Pons (tissue), 1 donor: ENCODE measurements at regions not wholly inside any gene's neighbourhood (a gene's known extent, or its start where the extent isn't known, plus 50 kb on each side); places are given as distances from the start of the nearest gene placed in this dataset.
A peak's percentile ranks its signal among the peaks of the same experiment; 100 is the strongest.

Source experiments
- DNase-seq: peaks from one replicate; pipeline ENCODE4 v3.0.0-alpha.2; 2016; ENCODE audit warnings: low spot score

- DNase-seq, result no peak
Measured at GRCh38 chr16:8374586-8375231, 215.6 kb downstream of the TMEM114 start.

GRCh38 chr16:8373676-8374431 is 216.5 kb downstream of the TMEM114 start:
- no peak for DNase-seq

GRCh38 chr16:8372141-8372540 is 218.2 kb downstream of the TMEM114 start:
- no peak for DNase-seq

GRCh38 chr16:8370374-8371270 is 219.7 kb downstream of the TMEM114 start:
- DNase-seq, result peak; percentile 1

- DNase-seq, result no peak
Measured at GRCh38 chr16:8358937-8359336, 231.4 kb downstream of the TMEM114 start.

- peak; percentile 38 for DNase-seq
Measured at GRCh38 chr16:8355675-8356074, 234.6 kb downstream of the TMEM114 start.

GRCh38 chr16:8346294-8346693 is 244.0 kb downstream of the TMEM114 start:
- DNase-seq, result no peak

- DNase-seq, result no peak
Measured at GRCh38 chr16:8342276-8342675, 248.0 kb downstream of the TMEM114 start.

GRCh38 chr16:8330761-8331160 is 259.6 kb downstream of the TMEM114 start:
- DNase-seq, result no peak

- DNase-seq, result no peak
Measured at GRCh38 chr16:8326232-8326631, 264.1 kb downstream of the TMEM114 start.

GRCh38 chr16:8323153-8323552 is 267.2 kb downstream of the TMEM114 start:
- no peak for DNase-seq

- no peak for DNase-seq
Measured at GRCh38 chr16:8320131-8320530, 270.2 kb downstream of the TMEM114 start.

- no peak for DNase-seq
Measured at GRCh38 chr16:8310816-8311215, 279.5 kb downstream of the TMEM114 start.

GRCh38 chr16:8310323-8310722 is 280.0 kb downstream of the TMEM114 start:
- DNase-seq, result no peak

GRCh38 chr16:8305201-8305600 is 285.1 kb downstream of the TMEM114 start:
- no peak for DNase-seq

GRCh38 chr16:8299635-8300034 is 290.7 kb downstream of the TMEM114 start:
- no peak for DNase-seq

- DNase-seq, result no peak
Measured at GRCh38 chr16:8295513-8296237, 294.6 kb downstream of the TMEM114 start.

GRCh38 chr16:8293413-8293812 is 296.9 kb downstream of the TMEM114 start:
- DNase-seq, result no peak

GRCh38 chr16:8292271-8292670 is 298.0 kb downstream of the TMEM114 start:
- no peak for DNase-seq

GRCh38 chr16:8286348-8286747 is 304.0 kb downstream of the TMEM114 start:
- DNase-seq, result no peak

GRCh38 chr16:8283195-8283594 is 307.1 kb downstream of the TMEM114 start:
- no peak for DNase-seq

- DNase-seq, result no peak
Measured at GRCh38 chr16:8278031-8278580, 312.2 kb downstream of the TMEM114 start.
